ENCODE measurements at regions not wholly inside any gene's neighbourhood (a gene's known extent, or its start where the extent isn't known, plus 50 kb on each side); places are given as distances from the start of the nearest gene placed in this dataset.

DNA sequence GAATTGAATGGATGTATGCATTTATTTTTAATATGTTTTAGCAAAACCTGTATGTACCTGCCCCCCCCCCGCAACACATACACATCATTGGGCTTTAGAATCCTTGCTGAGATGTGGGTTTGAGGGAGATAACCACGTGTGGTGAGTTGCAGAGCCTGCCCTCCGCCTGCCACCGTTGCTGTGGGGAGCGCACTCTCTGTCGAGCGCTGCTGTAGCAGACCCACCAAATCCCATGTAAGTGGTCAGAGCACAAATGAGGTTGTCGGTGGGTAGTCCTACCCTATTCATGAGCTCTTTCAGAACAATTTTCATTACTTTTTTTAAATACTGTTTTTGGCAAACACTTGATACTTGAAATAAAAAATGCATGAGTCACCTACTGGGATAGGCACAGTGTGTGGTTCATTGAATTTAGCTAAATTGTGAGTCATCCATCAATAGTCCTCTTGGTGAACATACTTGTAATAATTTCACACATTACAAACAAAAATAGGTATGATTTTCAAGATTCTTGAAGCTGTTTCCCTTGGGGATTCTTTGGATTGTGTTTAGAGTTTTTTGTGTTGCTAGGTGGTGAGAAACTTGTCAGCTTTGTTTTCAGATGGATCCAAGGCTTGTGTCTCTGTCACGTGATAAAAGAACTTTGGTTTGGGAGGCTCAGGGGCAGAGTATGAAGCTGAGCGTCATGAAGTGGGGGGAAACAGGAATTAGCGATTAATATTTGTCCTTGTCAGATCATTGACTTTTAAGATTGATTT is 107.6 kb downstream of the PTCSC3 start:
- no peak overlapping the region for H3K4me3 ChIP-seq (ENCODE audit: low read length)
- DNase-seq (ENCODE audit: low read depth): peak; percentile 86
- no peak for TF ChIP-seq CTCF (conservative IDR thresholded peaks at IDR 0.05; ENCODE audit: low read depth, low read length)

GRCh38 chr14:36067428-36068187 is 108.9 kb downstream of the PTCSC3 start:
- no peak for DNase-seq (ENCODE audit: low read depth)
- no peak overlapping the region for H3K4me3 ChIP-seq (ENCODE audit: low read length)
- TF ChIP-seq CTCF (conservative IDR thresholded peaks at IDR 0.05; ENCODE audit: low read depth, low read length): no peak

- no peak for TF ChIP-seq CTCF (conservative IDR thresholded peaks at IDR 0.05; ENCODE audit: low read depth, low read length)
- H3K4me3 ChIP-seq (ENCODE audit: low read length): no peak overlapping the region
- DNase-seq (ENCODE audit: low read depth): no peak
Measured at GRCh38 chr14:36066636-36067035, 109.9 kb downstream of the PTCSC3 start.

GRCh38 chr14:36065831-36066230 is 110.7 kb downstream of the PTCSC3 start:
- DNase-seq (ENCODE audit: low read depth): no peak
- TF ChIP-seq CTCF (conservative IDR thresholded peaks at IDR 0.05; ENCODE audit: low read depth, low read length): no peak
- no peak overlapping the region for H3K4me3 ChIP-seq (ENCODE audit: low read length)

- no peak for TF ChIP-seq CTCF (conservative IDR thresholded peaks at IDR 0.05; ENCODE audit: low read depth, low read length)
- H3K4me3 ChIP-seq (ENCODE audit: low read length): no peak overlapping the region
- no peak for DNase-seq (ENCODE audit: low read depth)
Measured at GRCh38 chr14:36059531-36059930, 117.0 kb downstream of the PTCSC3 start.

DNA sequence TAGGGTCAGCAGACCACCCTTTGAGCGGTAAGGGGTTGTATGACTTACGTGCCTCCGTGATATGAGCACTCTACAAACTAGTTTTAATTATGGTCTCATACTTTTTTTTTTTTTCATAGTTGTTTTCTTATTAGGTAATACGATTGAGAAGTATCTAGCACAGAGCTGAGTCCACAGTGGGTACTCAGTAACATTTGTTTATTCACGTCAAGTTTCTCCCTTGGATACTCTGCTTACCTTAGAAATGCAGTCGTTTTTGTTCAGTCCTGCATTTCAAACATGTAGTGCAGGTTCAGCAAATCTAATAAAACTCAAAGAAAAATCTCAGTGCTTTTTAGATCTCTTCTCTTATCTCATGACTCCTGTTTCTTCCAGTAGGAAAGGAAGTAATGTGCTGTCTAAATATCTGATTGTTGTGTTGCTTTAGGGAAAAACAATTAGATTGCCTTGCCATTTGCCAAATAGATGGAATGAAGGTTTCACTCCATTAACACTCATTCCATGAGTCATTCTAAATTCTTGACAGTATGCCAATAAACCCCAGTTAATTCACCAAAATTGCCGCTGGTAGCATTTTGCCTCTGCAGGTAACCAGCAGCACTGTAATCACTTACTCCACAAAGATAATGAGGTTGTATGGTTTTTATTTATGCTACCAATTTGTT is 118.9 kb downstream of the PTCSC3 start:
- TF ChIP-seq CTCF (conservative IDR thresholded peaks at IDR 0.05; ENCODE audit: low read depth, low read length): no peak
- H3K4me3 ChIP-seq (ENCODE audit: low read length): no peak overlapping the region
- DNase-seq (ENCODE audit: low read depth): peak; percentile 58

Measured in retinal pigment epithelial cell (primary cell).